CD4-positive, alpha-beta T cell treated with Interleukin-1 beta for 1 hour (primary cell): ENCODE measurements at regions not wholly inside any gene's neighbourhood (a gene's known extent, or its start where the extent isn't known, plus 50 kb on each side); places are given as distances from the start of the nearest gene placed in this dataset.
"Not testable (repeated sequence)": the region's sequence is repeated elsewhere in the genome, so short reads cannot be mapped to it uniquely, and the experiment has no call there.

Experiments used
- DNase-seq, 2 donors: peaks; one replicate each; pipeline ENCODE4 v3.0.0-alpha.2; 2020 to 2022

- DNase-seq, result no peak
Observed at GRCh38 chr1:83065952-83066727, 932.8 kb downstream of the TTLL7 start.

- DNase-seq, result no peak
Observed at GRCh38 chr1:83064589-83065242, 934.2 kb downstream of the TTLL7 start.

- no peak for DNase-seq
Observed at GRCh38 chr1:83060651-83061390, 938.1 kb downstream of the TTLL7 start.

- DNase-seq, result no peak
Observed at GRCh38 chr1:83060221-83060620, 938.7 kb downstream of the TTLL7 start.

GRCh38 chr1:83058327-83058726 is 940.6 kb downstream of the TTLL7 start:
- no peak for DNase-seq

- no peak for DNase-seq
Observed at GRCh38 chr1:83055391-83056170, 943.4 kb downstream of the TTLL7 start.

GRCh38 chr1:83053446-83053845 is 945.5 kb downstream of the TTLL7 start:
- DNase-seq, result no peak

- no peak for DNase-seq
Observed at GRCh38 chr1:83052865-83053264, 946.1 kb downstream of the TTLL7 start.

- not testable (repeated sequence) for DNase-seq
Observed at GRCh38 chr1:83051053-83051452, 947.9 kb downstream of the TTLL7 start.

GRCh38 chr1:83043244-83043643 is 955.7 kb downstream of the TTLL7 start:
- no peak for DNase-seq

- not testable (repeated sequence) for DNase-seq
Observed at GRCh38 chr1:83039091-83039490, 959.8 kb downstream of the TTLL7 start.

- DNase-seq, result no peak
Observed at GRCh38 chr1:83034851-83035250, 964.1 kb downstream of the TTLL7 start.

- no peak for DNase-seq
Observed at GRCh38 chr1:83033682-83034081, 965.2 kb downstream of the TTLL7 start.

- DNase-seq, result no peak
Observed at GRCh38 chr1:83029916-83030315, 969.0 kb downstream of the TTLL7 start.

- no peak for DNase-seq
Observed at GRCh38 chr1:83029050-83029449, 969.9 kb downstream of the TTLL7 start.

- DNase-seq, result no peak
Observed at GRCh38 chr1:83028467-83028866, 970.5 kb downstream of the TTLL7 start.

GRCh38 chr1:83027511-83027910 is 971.4 kb downstream of the TTLL7 start:
- no peak for DNase-seq

- DNase-seq, result no peak
Observed at GRCh38 chr1:83026745-83027144, 972.2 kb downstream of the TTLL7 start.

- no peak for DNase-seq
Observed at GRCh38 chr1:83024251-83024767, 974.6 kb downstream of the TTLL7 start.

- no peak for DNase-seq
Observed at GRCh38 chr1:83023212-83023611, 975.7 kb downstream of the TTLL7 start.

GRCh38 chr1:83022206-83022605 is 976.7 kb downstream of the TTLL7 start:
- DNase-seq, result no peak

GRCh38 chr1:83017701-83018100 is 981.2 kb downstream of the TTLL7 start:
- DNase-seq, result no peak

GRCh38 chr1:83017276-83017675 is 981.7 kb downstream of the TTLL7 start:
- DNase-seq, result no peak
